GM18498 (cell line): ENCODE measurements at regions not wholly inside any gene's neighbourhood (a gene's known extent, or its start where the extent isn't known, plus 50 kb on each side); places are given as distances from the start of the nearest gene placed in this dataset.

Source experiments
- ATAC-seq: cut with Tn5 transposase; IDR thresholded peaks from one replicate; pipeline ENCODE4 v1.9.1; 2021; ENCODE audit warnings: mild to moderate bottlenecking, moderate library complexity; ENCODE audit not compliant: unreplicated experiment

DNA sequence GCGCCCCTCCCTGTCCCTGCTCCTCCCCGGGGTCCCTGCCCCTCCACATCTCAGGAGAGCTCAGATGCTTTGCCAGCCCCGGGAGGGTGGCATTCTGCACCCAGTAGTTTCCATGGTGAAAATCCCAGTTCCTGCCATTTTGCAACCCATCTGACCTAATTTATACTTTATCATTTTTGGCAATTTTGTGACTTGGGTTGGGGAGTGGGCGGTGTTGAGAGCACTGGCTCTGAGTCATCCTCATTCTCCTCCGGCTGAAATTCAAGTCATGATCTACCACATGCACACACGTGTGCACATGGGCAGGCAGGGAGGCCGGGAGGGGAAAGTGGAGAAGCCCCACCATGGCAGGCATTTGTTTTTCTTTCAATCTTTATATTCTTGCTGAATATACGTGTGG lies 208.6 kb downstream of the URI1 start:
- ATAC-seq = no peak

- no peak for ATAC-seq
These were observed 209.0 kb downstream of the URI1 start for GRCh38 chr19:30151081-30151480.

- no peak for ATAC-seq
These were observed 210.7 kb downstream of the URI1 start for GRCh38 chr19:30152510-30153291.

GRCh38 chr19:30153326-30154210 lies 211.5 kb downstream of the URI1 start:
- ATAC-seq = no peak

DNA sequence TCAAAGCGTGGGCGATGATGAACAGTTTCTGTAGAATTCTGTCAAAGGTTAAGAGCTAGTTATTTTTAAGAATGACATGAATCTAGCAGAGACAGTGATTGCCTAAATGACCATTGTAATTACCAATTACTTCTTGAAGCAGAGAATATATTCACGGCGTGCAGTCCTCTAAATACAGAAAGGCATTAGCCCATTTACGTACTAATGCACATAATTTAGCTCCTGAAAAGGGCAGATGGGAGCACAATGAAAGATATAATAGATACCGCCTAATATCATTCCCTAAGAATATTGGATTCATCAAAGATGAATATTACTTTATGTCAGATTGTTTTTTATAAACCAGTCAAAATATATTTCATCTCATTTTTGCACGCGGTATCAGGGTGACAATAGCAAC lies 212.4 kb downstream of the URI1 start:
- no peak for ATAC-seq

- ATAC-seq = no peak
These were observed 213.6 kb downstream of the URI1 start for GRCh38 chr19:30155381-30156200.

DNA sequence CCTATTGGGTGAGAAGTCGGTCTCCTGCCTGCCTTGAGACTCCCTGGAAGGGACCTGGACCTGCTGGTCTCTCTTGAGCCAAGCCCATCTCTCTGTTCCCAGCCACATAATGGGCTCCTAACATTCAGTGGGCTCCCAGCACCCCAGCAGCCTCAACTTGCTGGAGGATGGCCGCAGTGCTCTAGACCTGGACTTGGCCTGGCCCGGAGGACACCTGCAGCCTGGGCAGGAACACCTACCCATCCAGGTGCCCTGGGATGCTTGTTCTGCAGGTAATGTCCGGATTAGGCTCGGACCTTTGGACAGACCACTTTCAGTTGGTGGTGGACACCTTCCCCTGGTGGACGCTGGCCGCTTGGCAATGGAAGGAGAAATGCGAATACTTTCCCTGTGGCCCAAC lies 214.6 kb downstream of the URI1 start:
- ATAC-seq = no peak

GRCh38 chr19:30158067-30158892 lies 213.9 kb upstream of the ZNF536 start:
- ATAC-seq = no peak

DNA sequence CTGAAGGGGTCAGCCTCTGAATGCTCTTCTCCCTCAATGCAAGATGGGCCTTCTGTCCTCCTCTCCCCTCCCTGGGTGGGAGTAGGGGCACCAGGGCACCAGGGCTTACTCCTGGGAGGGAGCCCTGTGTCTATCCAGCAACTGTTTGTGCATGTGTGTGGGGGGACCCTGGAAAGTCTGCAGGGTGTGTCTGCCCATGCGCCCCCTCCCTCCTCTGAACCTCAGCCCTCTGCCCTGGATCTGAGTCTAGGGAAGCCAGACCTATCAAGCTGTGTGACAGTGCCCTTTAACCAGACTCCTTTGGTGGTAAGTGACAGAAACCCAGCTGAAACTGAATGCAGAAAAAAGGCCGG lies 213.3 kb upstream of the ZNF536 start:
- no peak for ATAC-seq

- no peak for ATAC-seq
These were observed 212.5 kb upstream of the ZNF536 start for GRCh38 chr19:30159636-30160035.

DNA sequence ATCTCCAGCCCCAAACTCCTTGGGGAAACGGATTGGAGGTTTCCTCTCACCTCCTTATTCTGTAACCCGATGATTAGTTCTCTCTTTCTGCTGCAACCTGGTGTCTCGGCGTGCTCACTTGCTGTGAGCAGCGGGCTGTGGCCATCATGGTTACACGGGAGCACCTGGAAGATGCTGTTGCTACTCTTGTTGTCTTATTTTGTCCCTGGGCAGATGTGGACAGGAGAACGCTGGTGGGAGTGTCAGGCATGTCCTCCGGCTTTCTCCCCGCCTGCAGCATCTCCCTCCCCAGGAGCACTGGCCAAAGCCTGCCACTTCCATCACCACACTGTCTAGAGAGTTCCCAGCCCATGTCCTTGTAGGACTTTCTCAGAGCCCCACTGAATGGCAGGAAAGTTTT lies 211.8 kb upstream of the ZNF536 start:
- no peak for ATAC-seq

DNA sequence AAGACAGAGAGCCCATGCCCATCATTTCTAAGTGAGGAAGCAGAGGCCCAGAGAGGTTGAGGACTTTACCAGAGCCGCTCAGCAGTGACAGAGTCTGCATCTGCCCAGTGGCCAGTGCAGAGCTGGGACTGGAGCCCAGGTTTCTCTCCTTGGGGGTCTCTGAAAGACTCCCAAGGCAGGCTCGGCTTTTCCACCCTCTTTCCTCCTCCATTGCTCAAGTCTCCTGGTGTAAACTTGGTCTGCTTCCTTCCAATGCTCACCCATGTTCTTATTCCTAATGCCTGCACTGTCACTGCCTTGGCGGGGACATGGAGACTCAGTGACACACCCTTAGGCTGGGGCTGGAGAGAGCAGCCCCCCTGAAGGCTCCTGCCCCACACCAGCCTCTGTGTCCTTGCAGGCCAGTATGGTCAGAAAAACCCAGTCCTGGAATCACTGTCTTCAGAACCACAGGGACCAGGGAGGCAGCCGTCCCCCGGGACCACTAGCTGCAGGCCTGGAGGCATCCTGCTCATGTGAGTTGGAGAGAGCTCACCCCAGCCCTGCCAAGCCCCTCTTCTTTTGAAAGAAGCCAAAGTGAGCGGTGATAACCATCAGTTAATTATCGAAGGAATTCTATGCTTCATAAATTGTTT lies 211.0 kb upstream of the ZNF536 start:
- ATAC-seq = no peak

DNA sequence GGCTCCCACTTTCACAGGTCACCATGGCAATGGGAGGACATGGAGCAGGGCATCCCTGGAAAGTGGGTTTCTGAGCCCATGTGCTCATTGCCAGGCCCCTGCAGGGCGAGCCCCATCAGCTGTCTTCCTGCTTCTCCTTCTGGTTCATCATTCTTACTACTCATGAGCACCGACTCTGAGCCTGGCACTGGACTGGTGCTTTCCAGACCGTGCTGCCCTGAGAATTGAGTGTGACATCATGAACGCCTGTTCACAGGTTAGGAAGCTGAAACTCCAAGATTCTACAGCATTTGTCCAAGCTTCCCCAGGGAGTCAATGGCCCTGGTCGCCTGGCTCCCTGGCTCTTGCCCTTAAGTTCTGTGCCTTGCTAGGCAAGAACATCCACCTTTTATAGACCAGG lies 210.4 kb upstream of the ZNF536 start:
- ATAC-seq = no peak

- no peak for ATAC-seq
These were observed 209.5 kb upstream of the ZNF536 start for GRCh38 chr19:30162718-30163117.

DNA sequence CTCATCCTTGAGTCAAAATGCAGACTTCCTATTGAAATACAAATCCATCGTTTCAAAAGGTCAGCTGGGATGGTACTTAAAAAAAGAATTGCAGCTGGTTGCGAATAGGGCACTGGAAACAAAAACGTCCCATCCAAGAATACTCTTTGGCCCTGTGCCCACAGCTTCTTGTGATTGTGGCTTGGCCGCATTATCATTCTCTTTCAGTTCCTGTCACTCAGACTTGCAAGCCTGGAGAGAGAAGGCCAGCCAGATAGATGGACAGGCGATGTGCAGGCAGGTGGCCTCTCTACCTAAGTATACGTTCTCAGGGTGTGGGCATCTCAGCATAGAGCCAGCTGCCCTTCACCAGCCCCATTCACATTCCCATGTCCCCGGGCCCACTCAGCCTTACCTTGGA lies 208.5 kb upstream of the ZNF536 start:
- ATAC-seq = no peak

DNA sequence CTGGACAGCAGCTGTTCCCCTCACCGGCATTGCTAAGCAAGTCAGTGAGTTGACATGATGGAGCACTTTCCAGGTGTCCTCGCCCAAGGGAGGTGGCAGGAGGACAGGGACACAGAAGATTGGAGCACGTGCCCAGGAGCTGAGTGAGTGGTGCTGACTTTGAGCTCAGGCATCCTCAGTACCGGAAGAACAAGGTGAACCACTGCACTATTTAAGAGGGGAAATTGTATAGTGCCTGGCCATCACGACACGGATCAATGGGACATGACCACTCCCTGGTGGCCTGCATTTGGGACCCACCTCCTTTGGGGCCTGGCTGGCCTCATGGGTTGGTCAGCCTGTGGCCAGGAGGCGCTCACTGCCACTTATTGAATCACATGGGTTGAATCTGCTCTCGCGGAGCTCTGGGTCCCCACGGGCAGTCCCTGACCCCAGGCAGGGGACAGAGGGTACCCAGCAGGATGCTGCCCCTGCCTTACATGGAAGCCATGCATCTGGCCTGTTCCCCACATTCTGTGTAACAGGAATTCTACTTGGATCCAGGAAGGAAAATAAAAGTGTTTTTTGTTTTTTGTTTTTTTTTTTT lies 206.9 kb upstream of the ZNF536 start:
- no peak for ATAC-seq

GRCh38 chr19:30167206-30167868 lies 204.8 kb upstream of the ZNF536 start:
- ATAC-seq = no peak

GRCh38 chr19:30167976-30168635 lies 204.1 kb upstream of the ZNF536 start:
- ATAC-seq = no peak

- no peak for ATAC-seq
These were observed 203.4 kb upstream of the ZNF536 start for GRCh38 chr19:30168760-30169159.
